Panc1 (cell line): ENCODE measurements at regions not wholly inside any gene's neighbourhood (a gene's known extent, or its start where the extent isn't known, plus 50 kb on each side); places are given as distances from the start of the nearest gene placed in this dataset.

ENCODE experiments used
- ATAC-seq: fragments of 200-7000 bp; cut with Tn5 transposase; 2 replicates; pipeline ENCODE4 v1.9.1; 2020; ENCODE audit warnings: mild to moderate bottlenecking, moderate library complexity
- BruUV-seq: library from RNA; stranded (reverse); fragments of 400-500 nt; replicated peaks from 2 replicates; lab custom pipeline; 2021; lab: Mats Ljungman, UMichigan
- CTCF ChIA-PET: fragments of 300-600 bp; sonication (Branson Sonifier 250); formaldehyde crosslinking; loops from one replicate; lab custom pipeline; 2022; ENCODE audit warnings: antibody characterized with exemption; lab: Charles Lee
- POLR2A ChIA-PET: fragments of 300-600 bp; sonication (Branson Sonifier 250); formaldehyde crosslinking; loops from one replicate; lab custom pipeline; 2022; ENCODE audit warnings: antibody characterized with exemption; lab: Charles Lee
- DNase-seq: peaks from one replicate; pipeline ENCODE4 v3.0.0-alpha.2; 2010; ENCODE audit warnings: low read depth, low spot score
- H3K27ac ChIP-seq: 2 replicates; pipeline ENCODE4 v1.5.1; 2011; ENCODE audit warnings: mild to moderate bottlenecking, low read length, inconsistent platforms
- H3K27me3 ChIP-seq: fragments of 200-500 bp; sonication (Bioruptor generic); 2 replicates; pipeline ENCODE4 v1.6.0; 2014; ENCODE audit warnings: low read length, inconsistent platforms; ENCODE audit not compliant: control insufficient read depth, insufficient read depth
- H3K36me3 ChIP-seq: fragments of 200-500 bp; sonication (Bioruptor generic); 2 replicates; pipeline ENCODE4 v1.5.1; 2014; ENCODE audit warnings: inconsistent platforms, mild to moderate bottlenecking, low read length, moderate library complexity; ENCODE audit not compliant: control insufficient read depth, insufficient read depth
- H3K4me1 ChIP-seq: 2 replicates; pipeline ENCODE4 v1.5.1; 2011; ENCODE audit warnings: inconsistent platforms, mild to moderate bottlenecking, low read length, moderate library complexity; ENCODE audit not compliant: control insufficient read depth, insufficient read depth
- H3K4me3 ChIP-seq, 2 experiments: 2 replicates each; pipeline ENCODE4 v1.5.1; 2011 to 2012; ENCODE audit warnings: low read depth in 2 of 2, low read length in 2 of 2, mild to moderate bottlenecking in 2 of 2, inconsistent platforms in 1 of 2, moderate library complexity in 1 of 2
- H3K9me3 ChIP-seq: fragments of 200-500 bp; sonication (Bioruptor generic); 2 replicates; pipeline ENCODE4 v1.5.1; 2014; ENCODE audit warnings: low read depth, mild to moderate bottlenecking, inconsistent platforms, low read length, moderate library complexity; ENCODE audit not compliant: control insufficient read depth, insufficient read depth
- CTCF ChIP-seq: fragments of 450-650 bp; IDR thresholded peaks from 2 replicates; pipeline ENCODE4 v1.5.1; 2017; ENCODE audit warnings: mild to moderate bottlenecking
- POLR2AphosphoS5 ChIP-seq: IDR thresholded peaks from 2 replicates; pipeline ENCODE4 v1.6.1; 2012; ENCODE audit warnings: mild to moderate bottlenecking, low read depth, low read length, moderate library complexity
- SIN3A ChIP-seq: IDR thresholded peaks from 2 replicates; pipeline ENCODE4 v1.6.1; 2012; ENCODE audit warnings: low read depth, mild to moderate bottlenecking, low read length, moderate library complexity, borderline replicate concordance; ENCODE audit not compliant: insufficient read depth
- TCF7L2 ChIP-seq: IDR thresholded peaks from 2 replicates; pipeline ENCODE4 v1.6.1; 2011; ENCODE audit warnings: mild to moderate bottlenecking, low read depth, low read length, inconsistent platforms
- in situ Hi-C: cut with HindIII; loops from 2 replicates; pipeline ENCODE4 v1.10.0; 2016; ENCODE audit warnings: low sequenced_read_pairs, low pct_unique_long_range_greater_than_20kb
- intact Hi-C: fragments of 100-400 bp; cut with micrococcal nuclease; formaldehyde crosslinking; loops from one replicate; pipeline ENCODE4 v1.10.0; 2022; ENCODE audit not compliant: unreplicated experiment
- TF ChIP-seq, protein P1 (sequence below), 2 experiments: IDR thresholded peaks; 2 replicates each; pipeline ENCODE4 v1.6.1; 2011 to 2012; ENCODE audit warnings: low read depth in 2 of 2, control low read depth in 1 of 2, low read length in 1 of 2, mild to moderate bottlenecking in 1 of 2, moderate library complexity in 1 of 2; ENCODE audit not compliant: insufficient read depth in 1 of 2

DNA sequence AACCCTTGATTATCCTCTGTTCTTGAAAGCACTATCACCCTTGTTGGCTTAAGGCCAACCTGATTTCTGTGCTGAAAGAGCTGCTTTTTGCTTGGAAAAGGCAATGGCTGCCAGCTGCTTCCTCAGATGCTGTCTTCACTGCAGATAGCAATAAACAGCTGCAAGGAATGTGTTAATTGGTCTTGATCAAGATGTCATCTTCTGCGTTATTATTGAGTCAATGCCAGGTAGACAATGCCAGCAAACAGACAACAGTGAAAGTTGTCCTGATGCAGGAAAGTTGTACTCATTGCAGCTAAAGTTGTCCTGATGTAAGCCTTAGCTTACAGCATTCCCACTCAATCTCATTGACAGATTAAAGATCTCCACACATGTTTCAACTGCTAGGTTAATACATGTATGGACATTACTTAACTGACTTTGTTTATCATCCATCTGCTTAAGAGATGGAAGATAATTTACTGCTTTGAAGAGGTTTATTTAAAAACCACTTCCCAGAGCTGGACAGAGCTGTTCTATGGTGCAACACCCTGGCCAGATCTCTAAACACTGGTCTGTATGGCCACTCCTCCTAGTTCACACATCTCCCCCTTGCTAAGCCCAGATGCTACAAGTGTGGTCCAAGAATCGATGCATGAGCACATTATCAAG lies 251.0 kb upstream of the MCTP2 start:
- DNase-seq (no peak), ATAC-seq (no peak)
- H3K36me3 ChIP-seq = no peaks in the 10 kb centered on the region
- intact Hi-C loops (loop anchor here (10.0 kb wide), 1 partner anchor 946 kb away; no protein-coding TSS in a partner anchor), in situ Hi-C loops (no loop called here)
- H3K4me3 ChIP-seq = no peak overlapping the region
- no peaks in the 10 kb centered on the region for H3K27me3 ChIP-seq
- no peaks in the 10 kb centered on the region for H3K4me1 ChIP-seq
- no peak overlapping the region for H3K27ac ChIP-seq
- CTCF ChIA-PET = no interaction called here
- no peak for TF ChIP-seq CTCF
- TF ChIP-seq, protein P1, sequence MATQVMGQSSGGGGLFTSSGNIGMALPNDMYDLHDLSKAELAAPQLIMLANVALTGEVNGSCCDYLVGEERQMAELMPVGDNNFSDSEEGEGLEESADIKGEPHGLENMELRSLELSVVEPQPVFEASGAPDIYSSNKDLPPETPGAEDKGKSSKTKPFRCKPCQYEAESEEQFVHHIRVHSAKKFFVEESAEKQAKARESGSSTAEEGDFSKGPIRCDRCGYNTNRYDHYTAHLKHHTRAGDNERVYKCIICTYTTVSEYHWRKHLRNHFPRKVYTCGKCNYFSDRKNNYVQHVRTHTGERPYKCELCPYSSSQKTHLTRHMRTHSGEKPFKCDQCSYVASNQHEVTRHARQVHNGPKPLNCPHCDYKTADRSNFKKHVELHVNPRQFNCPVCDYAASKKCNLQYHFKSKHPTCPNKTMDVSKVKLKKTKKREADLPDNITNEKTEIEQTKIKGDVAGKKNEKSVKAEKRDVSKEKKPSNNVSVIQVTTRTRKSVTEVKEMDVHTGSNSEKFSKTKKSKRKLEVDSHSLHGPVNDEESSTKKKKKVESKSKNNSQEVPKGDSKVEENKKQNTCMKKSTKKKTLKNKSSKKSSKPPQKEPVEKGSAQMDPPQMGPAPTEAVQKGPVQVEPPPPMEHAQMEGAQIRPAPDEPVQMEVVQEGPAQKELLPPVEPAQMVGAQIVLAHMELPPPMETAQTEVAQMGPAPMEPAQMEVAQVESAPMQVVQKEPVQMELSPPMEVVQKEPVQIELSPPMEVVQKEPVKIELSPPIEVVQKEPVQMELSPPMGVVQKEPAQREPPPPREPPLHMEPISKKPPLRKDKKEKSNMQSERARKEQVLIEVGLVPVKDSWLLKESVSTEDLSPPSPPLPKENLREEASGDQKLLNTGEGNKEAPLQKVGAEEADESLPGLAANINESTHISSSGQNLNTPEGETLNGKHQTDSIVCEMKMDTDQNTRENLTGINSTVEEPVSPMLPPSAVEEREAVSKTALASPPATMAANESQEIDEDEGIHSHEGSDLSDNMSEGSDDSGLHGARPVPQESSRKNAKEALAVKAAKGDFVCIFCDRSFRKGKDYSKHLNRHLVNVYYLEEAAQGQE (IDR thresholded peaks at IDR 0.05; ENCODE audit: insufficient read depth in 1 of 2, low read depth in 2 of 2, low read length in 1 of 2) = no peak
- TF ChIP-seq TCF7L2 = no peak
- TF ChIP-seq POLR2AphosphoS5 = no peak
- no peak for TF ChIP-seq SIN3A
- H3K9me3 ChIP-seq = no peaks in the 10 kb centered on the region
- no TSS peak for BruUV-seq
- POLR2A ChIA-PET = no interaction called here

- Histone ChIP-seq H3K27ac (no peak overlapping the region), H3K4me1 (no peaks in the 10 kb centered on the region), H3K9me3 (no peaks in the 10 kb centered on the region), H3K4me3 (no peak overlapping the region), H3K27me3 (no peaks in the 10 kb centered on the region), H3K36me3 (no peaks in the 10 kb centered on the region)
- BruUV-seq = no TSS peak
- intact Hi-C loops (no loop called here), in situ Hi-C loops (no loop called here)
- POLR2A ChIA-PET = no interaction called here
- no peak for TF ChIP-seq POLR2AphosphoS5
- TF ChIP-seq, protein P1 (IDR thresholded peaks at IDR 0.05; ENCODE audit: insufficient read depth in 1 of 2, low read depth in 2 of 2, low read length in 1 of 2) = no peak
- TF ChIP-seq CTCF = peak; percentile 51
- TF ChIP-seq SIN3A = no peak
- TF ChIP-seq TCF7L2 = no peak
- ATAC-seq = peak; percentile 72; the same call in 1 of the 2 replicates
- CTCF ChIA-PET = interaction anchor here (0.5 kb wide), 1 partner anchor 8 kb away, joined by 3 read pairs; no protein-coding TSS in a partner anchor
- DNase-seq = no peak
These were observed 256.4 kb upstream of the MCTP2 start for GRCh38 chr15:93974804-93975481.
